A549 (cell line): ENCODE measurements at regions not wholly inside any gene's neighbourhood (a gene's known extent, or its start where the extent isn't known, plus 50 kb on each side); places are given as distances from the start of the nearest gene placed in this dataset.

Experiments
- ATAC-seq, 2 experiments: fragments of 200-7000 bp in 1 of 2; fragments of >200 bp in 1 of 2; cut with Nextera tagmentation in 1 of 2; cut with Tn5 transposase in 1 of 2; 3 replicates each; pipeline versions ENCODE4 v1.8.0 to v1.9.1; 2018 to 2020; ENCODE audit warnings: mild to moderate bottlenecking in 1 of 2, moderate library complexity in 1 of 2
- CTCF ChIA-PET: fragments of 300-600 bp; sonication (Branson Sonifier 250); formaldehyde crosslinking; extraction: SDS; loops from one replicate; lab custom pipeline; 2021; ENCODE audit warnings: antibody characterized with exemption, inconsistent platforms; lab: Yijun Ruan, JAX
- POLR2A ChIA-PET: fragments of 350-600 bp; formaldehyde crosslinking; extraction: SDS; loops from one replicate; lab custom pipeline; 2021; ENCODE audit warnings: antibody characterized with exemption, inconsistent platforms; lab: Yijun Ruan, JAX
- DNase-seq, 2 experiments: peaks; one replicate each; pipeline versions ENCODE4 v3.0.0 to v3.0.0-alpha.2; 2011 to 2016; ENCODE audit warnings: low read depth in 1 of 2, low spot score in 1 of 2
- FAIRE-seq: peaks from 2 replicates; lab custom pipeline; 2011; peaks lifted over from hg19 to GRCh38; lab: Jason Lieb, UNC
- H3K27ac ChIP-seq, 2 experiments: fragments of >200 bp; sonication (Bioruptor Twin); formaldehyde crosslinking; 3 replicates each; pipeline ENCODE4 v1.5.1; 2016 to 2017
- H3K4me1 ChIP-seq: fragments of >200 bp; sonication (Bioruptor Twin); formaldehyde crosslinking; 3 replicates; pipeline ENCODE4 v1.6.1; 2016
- H3K4me2 ChIP-seq: fragments of >200 bp; sonication (Bioruptor Twin); formaldehyde crosslinking; 3 replicates; pipeline ENCODE4 v1.6.1; 2016
- H3K4me3 ChIP-seq: fragments of >200 bp; sonication (Bioruptor Twin); formaldehyde crosslinking; 3 replicates; pipeline ENCODE4 v1.5.1; 2016
- H3K9me3 ChIP-seq: fragments of >200 bp; sonication (Bioruptor Twin); formaldehyde crosslinking; 3 replicates; pipeline ENCODE4 v1.6.1; 2016
- BHLHE40 ChIP-seq: IDR thresholded peaks from 2 replicates; pipeline ENCODE4 v1.6.1; 2012; ENCODE audit warnings: low read depth, low read length, inconsistent platforms
- CHD2 ChIP-seq: fragments of 150-350 bp; IDR thresholded peaks from 2 replicates; pipeline ENCODE4 v1.6.1; 2014; ENCODE audit warnings: low read length; ENCODE audit not compliant: partially characterized antibody
- CTCF ChIP-seq: fragments of >200 bp; sonication (Bioruptor Twin); formaldehyde crosslinking; IDR thresholded peaks from 3 replicates; pipeline ENCODE4 v1.5.1; 2016
- EHF ChIP-seq: fragments of 250-450 bp; sonication (Bioruptor Pico); IDR thresholded peaks from 2 replicates; pipeline ENCODE4 v1.5.0; 2020; ENCODE audit warnings: mild to moderate bottlenecking
- ELK1 ChIP-seq: fragments of 150-350 bp; IDR thresholded peaks from 2 replicates; pipeline ENCODE4 v1.6.1; 2014; ENCODE audit warnings: low read depth, mild to moderate bottlenecking, low read length
- ESRRA ChIP-seq: fragments of 150-350 bp; IDR thresholded peaks from 2 replicates; pipeline ENCODE4 v1.6.1; 2014; ENCODE audit warnings: mild to moderate bottlenecking, low read length, borderline replicate concordance
- GATA3 ChIP-seq: IDR thresholded peaks from 2 replicates; pipeline ENCODE4 v1.6.1; 2012; ENCODE audit warnings: borderline replicate concordance
- HDAC2 ChIP-seq: fragments of 200-600 bp; sonication (generic); IDR thresholded peaks from 2 replicates; pipeline ENCODE4 v1.6.1; 2016
- HMGXB4 ChIP-seq: fragments of 250-450 bp; sonication (Bioruptor Pico); IDR thresholded peaks from 2 replicates; pipeline ENCODE4 v1.5.0; 2021; ENCODE audit warnings: mild to moderate bottlenecking, moderate library complexity, borderline replicate concordance
- KDM1A ChIP-seq: fragments of 200-600 bp; sonication (generic); IDR thresholded peaks from 2 replicates; pipeline ENCODE4 v1.6.1; 2016; ENCODE audit warnings: low read depth, mild to moderate bottlenecking
- MAFK ChIP-seq: fragments of 450-650 bp; IDR thresholded peaks from 2 replicates; pipeline ENCODE4 v1.6.1; 2014; ENCODE audit not compliant: partially characterized antibody
- MAZ ChIP-seq: fragments of 150-350 bp; IDR thresholded peaks from 2 replicates; pipeline ENCODE4 v1.6.1; 2014; ENCODE audit warnings: antibody characterized with exemption, low read depth, low read length, borderline replicate concordance
- MYC ChIP-seq: IDR thresholded peaks from 2 replicates; pipeline ENCODE4 v1.6.1; 2012; ENCODE audit warnings: mild to moderate bottlenecking, inconsistent platforms, low read length, improper control_type of control experiment, borderline replicate concordance
- NR3C1 ChIP-seq: fragments of >200 bp; sonication (Bioruptor Twin); formaldehyde crosslinking; IDR thresholded peaks from 3 replicates; pipeline ENCODE4 v1.6.1; 2017
- PBX3 ChIP-seq: IDR thresholded peaks from 2 replicates; pipeline ENCODE4 v1.6.1; 2012
- PHF8 ChIP-seq: fragments of 200-600 bp; sonication (generic); IDR thresholded peaks from 2 replicates; pipeline ENCODE4 v1.6.1; 2016; ENCODE audit warnings: low read depth, mild to moderate bottlenecking, antibody characterized with exemption, moderate library complexity, borderline replicate concordance
- POLR2AphosphoS2 ChIP-seq: conservative IDR thresholded peaks from 2 replicates; pipeline ENCODE4 v1.6.1; 2012; ENCODE audit warnings: low read length, improper control_type of control experiment, inconsistent platforms
- RAD21 ChIP-seq, 2 experiments: fragments of >200 bp in 1 of 2; sonication (Bioruptor Twin) in 1 of 2; formaldehyde crosslinking in 1 of 2; IDR thresholded peaks in 1 of 2; conservative IDR thresholded peaks in 1 of 2; 2 replicates in 1 of 2; 3 replicates in 1 of 2; pipeline ENCODE4 v1.6.1; 2012 to 2018; ENCODE audit warnings: inconsistent platforms in 1 of 2
- RCOR1 ChIP-seq: fragments of 150-350 bp; IDR thresholded peaks from 2 replicates; pipeline ENCODE4 v1.6.1; 2014; ENCODE audit warnings: antibody characterized with exemption, low read length, low read depth
- RNF2 ChIP-seq: fragments of 200-600 bp; sonication (generic); IDR thresholded peaks from 2 replicates; pipeline ENCODE4 v1.6.1; 2016; ENCODE audit warnings: low read depth, mild to moderate bottlenecking, antibody characterized with exemption, moderate library complexity, borderline replicate concordance
- SREBF2 ChIP-seq: fragments of 450-650 bp; IDR thresholded peaks from 2 replicates; pipeline ENCODE4 v1.6.1; 2014; ENCODE audit warnings: mild to moderate bottlenecking, moderate library complexity
- TFCP2L1 ChIP-seq: fragments of 250-450 bp; sonication (Bioruptor Pico); IDR thresholded peaks from 2 replicates; pipeline ENCODE4 v1.5.0; 2021; ENCODE audit warnings: mild to moderate bottlenecking
- USF2 ChIP-seq: fragments of 450-650 bp; IDR thresholded peaks from 2 replicates; pipeline ENCODE4 v1.6.1; 2014; ENCODE audit warnings: antibody characterized with exemption
- ZC3H11A ChIP-seq: fragments of 450-650 bp; IDR thresholded peaks from 2 replicates; pipeline ENCODE4 v1.6.1; 2014; ENCODE audit warnings: antibody characterized with exemption, mild to moderate bottlenecking
- ZFP36 ChIP-seq: fragments of 450-650 bp; IDR thresholded peaks from 2 replicates; pipeline ENCODE4 v1.6.1; 2014; ENCODE audit warnings: borderline replicate concordance; ENCODE audit not compliant: partially characterized antibody
- WGBS: methylation state at CpG from one replicate; pipeline ENCODE4 v1.1.6; 2017; ENCODE audit errors: missing lambda C conversion rate; 5-methylcytosine and 5-hydroxymethylcytosine counted together

GRCh38 chr5:173531863-173532262, 84.6 kb downstream of the BOD1 start:
- FAIRE-seq: no peak
- H3K4me2 ChIP-seq: no peak overlapping the region

GRCh38 chr5:173530547-173530946, 85.9 kb downstream of the BOD1 start:
- ATAC-seq (peak in 1 of 2 experiments; percentile 67; a peak in 3 of 6 replicates), FAIRE-seq (no peak), DNase-seq (peak; percentile 17 to 22)
- WGBS: 63% methylated on average over 4 of the region's 4 CpGs
- ChIA-PET CTCF (interaction anchor here (0.8 to 1.5 kb wide), 3 partner anchors 23 to 44 kb away, joined by 3 read pairs; no protein-coding TSS in a partner anchor), POLR2A (no interaction called here)
- H3K4me3 ChIP-seq: no peak overlapping the region
- no peaks in the 10 kb centered on the region for H3K9me3 ChIP-seq
- no peaks in the 10 kb centered on the region for H3K4me1 ChIP-seq
- no peak overlapping the region for H3K27ac ChIP-seq
- TF ChIP-seq CTCF (no peak), BHLHE40 (no peak), HDAC2 (no peak), MAFK (no peak), ELK1 (no peak), TFCP2L1 (CRISPR knock-in tag) (no peak), CHD2 (no peak), SREBF2 (no peak), ESRRA (no peak), MAZ (no peak), RCOR1 (no peak), MYC (no peak), POLR2AphosphoS2 (no peak), RNF2 (no peak), ZFP36 (no peak), HMGXB4 (CRISPR knock-in tag) (no peak), PHF8 (no peak), ZC3H11A (no peak)
- no peak overlapping the region for H3K4me2 ChIP-seq

More at GRCh38 chr5:173531863-173532262, 84.6 kb downstream of the BOD1 start:
- WGBS: 70% methylated on average over 9 of the region's 9 CpGs
- TF ChIP-seq RCOR1 (no peak), USF2 (no peak), GATA3 (no peak), KDM1A (no peak), PBX3 (no peak), EHF (no peak), MAFK (no peak), RAD21 (conservative IDR thresholded peaks at IDR 0.05 in 1 of 2, IDR thresholded peaks at IDR 0.05 in 1 of 2) (no peak), NR3C1 (no peak), MYC (no peak), MAZ (no peak)
- ATAC-seq (no peak), DNase-seq (no peak)
- H3K4me1 ChIP-seq: no peaks in the 10 kb centered on the region
- H3K27ac ChIP-seq: no peak overlapping the region
- POLR2A ChIA-PET: no interaction called here
- no peak overlapping the region for H3K4me3 ChIP-seq
- H3K9me3 ChIP-seq: no peaks in the 10 kb centered on the region
- CTCF ChIA-PET: interaction anchor here (0.6 to 1.8 kb wide), 3 partner anchors 13 to 699 kb away, joined by 3 to 5 read pairs (median 3); no protein-coding TSS in a partner anchor
